Activated CD8-positive, alpha-beta memory T cell treated with anti-CD3 and anti-CD28 coated beads for 36 hours (primary cell): ENCODE measurements at regions not wholly inside any gene's neighbourhood (a gene's known extent, or its start where the extent isn't known, plus 50 kb on each side); places are given as distances from the start of the nearest gene placed in this dataset.

Source experiments
- CTCF ChIA-PET: fragments of 350-600 bp; sonication (Branson Sonifier 250); formaldehyde crosslinking; loops from one replicate; lab custom pipeline; 2021; ENCODE audit warnings: antibody characterized with exemption; lab: Charles Lee
- POLR2A ChIA-PET: fragments of 350-600 bp; sonication (Branson Sonifier 250); formaldehyde crosslinking; loops from one replicate; lab custom pipeline; 2021; ENCODE audit warnings: antibody characterized with exemption; lab: Charles Lee

DNA sequence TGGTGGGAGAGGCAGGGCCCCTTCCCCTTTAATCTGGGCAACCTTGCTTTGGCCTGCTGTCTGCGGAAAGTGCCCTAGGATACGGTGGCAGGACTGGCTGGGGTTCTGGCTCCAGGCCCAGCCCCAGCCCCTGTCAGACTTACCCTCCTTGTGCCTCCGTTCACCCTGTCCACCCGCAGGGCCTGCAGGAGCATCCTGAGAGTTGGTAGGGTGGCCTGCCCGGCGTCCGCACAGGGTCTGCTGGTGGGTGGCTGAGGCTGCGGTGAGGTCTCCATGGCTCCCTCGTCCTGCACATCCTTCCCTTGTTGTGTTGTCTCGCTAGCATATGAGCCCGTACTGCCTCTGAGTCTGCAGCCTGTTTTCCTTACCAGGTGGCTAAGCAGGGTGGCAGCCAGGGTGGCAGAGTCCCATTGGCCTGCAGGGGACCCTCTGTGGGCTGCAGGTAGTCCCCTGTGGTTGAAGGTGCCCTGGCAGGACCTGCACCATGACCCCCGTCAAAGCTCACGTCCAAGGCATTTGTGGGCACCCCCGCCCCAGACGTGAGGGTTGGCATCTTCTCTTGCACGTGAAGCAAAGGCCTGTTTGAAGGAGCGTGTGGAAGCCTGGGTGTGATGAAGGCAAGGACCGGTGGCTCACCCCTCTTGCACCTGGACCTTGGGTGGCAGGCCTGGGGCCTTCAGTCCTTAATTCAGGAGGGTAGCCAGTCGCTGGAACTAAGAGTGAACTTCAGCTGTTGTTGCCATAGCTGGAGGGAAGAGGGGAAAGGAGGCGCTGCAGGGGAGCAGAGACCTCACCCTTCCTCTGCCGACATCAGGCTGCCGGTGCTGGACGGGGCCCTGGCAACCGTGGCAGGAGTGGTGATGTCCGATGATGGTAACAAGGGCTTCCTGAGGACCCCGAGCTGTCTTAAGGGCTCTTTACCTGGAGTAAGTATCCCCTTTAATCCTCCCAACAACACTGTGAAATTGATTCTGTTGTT is 293.7 kb downstream of the SEC14L1 start:
- CTCF ChIA-PET: interaction anchor here (0.5 to 9.5 kb wide), 9 partner anchors 11 to 345 kb away, joined by 3 to 67 read pairs (median 5); no protein-coding TSS in a partner anchor
- POLR2A ChIA-PET: interaction anchor here (0.8 kb wide), 1 partner anchor 11 kb away, joined by 3 read pairs; no protein-coding TSS in a partner anchor

DNA sequence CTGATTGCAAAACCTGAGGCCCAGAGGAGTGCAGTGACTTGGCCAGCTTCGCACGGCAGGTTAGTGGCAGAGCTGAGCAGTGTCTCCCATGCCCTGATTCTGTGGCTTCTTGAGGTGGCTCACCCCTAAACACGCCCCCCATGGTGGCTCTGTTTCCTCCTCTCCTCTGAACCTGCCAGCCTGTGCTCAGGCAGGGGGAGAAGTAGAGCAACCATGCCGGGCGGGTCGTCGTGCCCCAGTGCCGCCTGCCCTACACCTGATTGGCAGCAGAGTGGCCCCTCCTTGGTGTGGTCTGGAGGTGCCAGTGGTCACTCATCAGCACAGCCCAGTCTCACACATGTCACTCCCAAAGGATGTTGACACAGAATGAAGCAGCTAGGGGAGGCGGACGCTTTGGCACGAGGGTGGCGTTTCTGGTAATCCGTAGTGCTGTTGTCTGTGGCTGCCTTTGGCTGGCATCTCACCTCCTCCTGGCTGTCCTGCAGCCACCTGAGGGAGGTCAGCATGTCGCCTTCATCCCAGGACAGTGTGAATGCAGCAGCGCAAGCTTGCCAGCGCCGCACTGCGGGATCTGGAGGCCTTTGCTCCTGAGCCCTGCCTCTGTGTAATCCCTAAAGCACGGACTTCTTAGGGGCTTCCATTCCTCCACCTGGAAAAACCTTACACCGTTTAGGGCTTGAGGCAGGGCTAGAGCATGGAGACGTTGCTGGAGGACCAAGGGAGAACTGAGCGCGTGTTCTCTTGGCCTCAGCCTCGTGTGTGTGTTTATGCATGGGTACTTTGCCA is 294.7 kb downstream of the SEC14L1 start:
- ChIA-PET POLR2A (no interaction called here), CTCF (interaction anchor here (0.5 to 9.5 kb wide), 10 partner anchors 10 to 346 kb away, joined by 3 to 67 read pairs (median 4); no protein-coding TSS in a partner anchor)

DNA sequence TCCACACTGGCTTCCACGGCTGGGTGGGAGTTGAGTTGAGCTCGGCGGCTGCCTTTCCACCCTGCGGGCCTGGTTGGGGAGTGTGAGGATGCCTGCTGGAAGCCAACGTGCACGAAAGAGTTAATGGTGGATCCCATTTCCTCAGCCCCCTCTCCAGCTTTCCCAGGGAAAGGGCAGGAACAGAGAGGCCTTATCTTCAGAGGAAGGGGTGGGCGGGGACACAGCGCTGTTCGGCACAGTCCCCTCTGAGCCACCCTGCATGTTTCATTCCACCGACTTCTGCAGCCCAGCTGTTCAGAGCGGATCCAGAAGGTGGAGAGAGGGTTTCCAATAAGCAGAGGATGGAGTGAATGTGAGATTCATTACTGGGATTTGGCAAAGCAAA is 295.3 kb downstream of the SEC14L1 start:
- ChIA-PET CTCF (interaction anchor here (0.9 to 9.5 kb wide), 6 partner anchors 16 to 59 kb away, joined by 3 to 67 read pairs (median 4); no protein-coding TSS in a partner anchor), POLR2A (no interaction called here)

DNA sequence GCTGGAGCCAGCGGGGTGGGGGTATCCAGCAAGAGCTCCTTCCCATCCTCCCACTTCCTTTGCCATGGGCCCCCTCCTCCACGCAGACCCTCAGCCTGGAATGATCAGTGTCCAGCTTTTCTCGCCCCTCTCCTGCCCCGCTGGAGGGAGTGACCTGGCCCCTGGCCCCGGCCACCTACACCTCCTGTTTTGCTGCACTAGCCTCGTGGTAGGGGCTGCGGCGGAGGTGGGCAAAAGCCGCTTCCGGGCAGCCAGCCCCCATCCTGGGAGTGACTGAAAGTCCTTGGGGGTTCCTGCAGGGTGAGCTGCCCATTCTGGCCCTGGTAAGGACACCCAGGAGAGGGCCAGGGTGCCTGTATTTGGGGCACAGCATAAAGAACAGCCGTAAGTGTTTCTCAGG is 295.7 kb downstream of the SEC14L1 start:
- ChIA-PET CTCF (interaction anchor here (0.9 to 9.5 kb wide), 6 partner anchors 16 to 105 kb away, joined by 3 to 67 read pairs (median 4); no protein-coding TSS in a partner anchor), POLR2A (no interaction called here)

DNA sequence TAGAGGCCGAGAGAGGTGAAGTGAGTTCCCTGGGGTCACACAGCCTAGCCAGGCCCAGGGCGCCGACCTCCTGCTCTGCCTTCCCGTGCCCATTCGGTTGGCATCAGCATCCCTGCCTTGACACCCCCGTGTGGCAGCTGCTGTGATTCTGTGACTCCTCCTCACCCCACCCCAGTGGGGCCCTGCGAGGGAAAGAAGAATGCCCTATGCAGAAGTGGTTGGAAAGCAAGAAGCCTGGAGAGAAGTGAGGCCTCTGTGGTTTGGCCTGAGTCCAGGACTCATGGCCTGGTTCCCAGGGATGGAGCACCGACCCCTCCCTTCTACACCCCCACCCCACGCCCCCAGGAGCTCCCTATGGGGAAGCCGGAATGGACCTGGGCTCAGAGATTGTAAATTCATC is 296.2 kb downstream of the SEC14L1 start:
- CTCF ChIA-PET: interaction anchor here (1.0 to 9.5 kb wide), 5 partner anchors 15 to 105 kb away, joined by 3 to 67 read pairs (median 4); no protein-coding TSS in a partner anchor
- POLR2A ChIA-PET: no interaction called here

DNA sequence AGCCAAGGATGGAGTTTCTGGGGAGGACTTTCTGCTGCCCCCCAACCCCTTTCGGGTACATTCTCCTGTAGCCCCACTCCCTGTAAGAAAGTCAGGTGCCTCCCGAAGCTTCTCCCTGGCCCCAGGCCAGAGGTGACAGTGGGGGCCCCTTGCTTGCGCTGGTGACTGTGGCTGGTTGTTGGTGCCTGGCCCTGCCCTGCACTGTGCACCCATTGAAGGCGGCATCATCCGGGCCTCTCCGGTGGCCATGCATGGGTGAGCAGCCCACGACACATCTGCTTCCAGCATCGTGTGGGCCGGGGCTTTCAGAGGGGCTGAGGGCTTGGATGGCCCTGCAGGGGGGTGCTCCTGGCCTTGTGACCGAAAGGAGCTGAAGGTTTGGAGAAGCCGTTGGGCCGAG is 297.0 kb downstream of the SEC14L1 start:
- CTCF ChIA-PET: interaction anchor here (1.4 to 9.5 kb wide), 2 partner anchors 14 to 32 kb away, joined by 3 to 67 read pairs; no protein-coding TSS in a partner anchor
- POLR2A ChIA-PET: no interaction called here

DNA sequence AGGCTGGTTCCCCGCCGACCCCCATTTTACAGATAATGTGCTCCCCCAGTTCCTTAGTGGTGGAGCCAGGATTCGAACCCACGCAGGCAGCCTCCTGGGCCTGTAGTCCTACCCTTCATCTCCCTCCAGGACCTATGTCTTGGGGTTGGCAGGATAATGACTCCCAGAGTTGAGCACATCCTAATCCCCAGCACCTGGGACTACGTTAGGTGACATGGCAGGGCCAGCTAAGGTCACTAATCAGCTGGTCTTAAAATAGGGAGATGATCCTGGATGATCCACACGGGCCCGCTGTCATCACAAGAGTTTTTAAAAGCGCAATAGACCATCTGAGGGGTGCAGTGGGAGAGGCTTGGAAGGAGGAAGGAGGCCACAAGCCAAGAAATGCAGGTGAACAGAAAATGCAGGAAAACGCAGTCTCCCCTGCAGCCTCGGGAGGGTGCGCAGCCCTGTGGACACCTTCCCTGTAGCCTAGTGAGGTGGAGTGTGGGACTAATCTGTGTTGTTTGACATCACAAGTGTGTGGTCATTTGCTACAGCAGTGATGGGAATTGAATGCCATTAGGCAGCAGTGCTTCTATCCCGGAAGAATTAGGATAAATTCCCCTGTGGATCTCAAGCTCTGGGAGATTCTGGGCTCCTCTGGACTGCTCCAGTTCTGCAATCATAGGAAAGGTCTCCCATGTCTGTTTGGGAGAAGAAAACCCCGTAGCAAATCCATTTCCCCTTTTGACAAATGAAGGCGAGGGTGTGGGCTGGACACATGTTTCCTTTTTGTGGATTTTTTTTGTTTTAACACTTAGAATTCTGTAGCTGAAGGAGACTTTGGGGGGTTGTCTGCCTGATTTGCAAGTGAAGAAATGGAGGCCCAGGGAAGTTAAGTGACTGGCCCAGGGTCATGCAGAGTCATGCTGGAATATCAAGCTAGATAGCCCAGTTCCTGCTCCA is 297.7 kb downstream of the SEC14L1 start:
- CTCF ChIA-PET: interaction anchor here (0.6 to 9.5 kb wide), 6 partner anchors 9 to 107 kb away, joined by 3 to 67 read pairs (median 4); no protein-coding TSS in a partner anchor
- POLR2A ChIA-PET: interaction anchor here (0.6 to 1.0 kb wide), 2 partner anchors 9 to 22 kb away, joined by 3 read pairs; no protein-coding TSS in a partner anchor

DNA sequence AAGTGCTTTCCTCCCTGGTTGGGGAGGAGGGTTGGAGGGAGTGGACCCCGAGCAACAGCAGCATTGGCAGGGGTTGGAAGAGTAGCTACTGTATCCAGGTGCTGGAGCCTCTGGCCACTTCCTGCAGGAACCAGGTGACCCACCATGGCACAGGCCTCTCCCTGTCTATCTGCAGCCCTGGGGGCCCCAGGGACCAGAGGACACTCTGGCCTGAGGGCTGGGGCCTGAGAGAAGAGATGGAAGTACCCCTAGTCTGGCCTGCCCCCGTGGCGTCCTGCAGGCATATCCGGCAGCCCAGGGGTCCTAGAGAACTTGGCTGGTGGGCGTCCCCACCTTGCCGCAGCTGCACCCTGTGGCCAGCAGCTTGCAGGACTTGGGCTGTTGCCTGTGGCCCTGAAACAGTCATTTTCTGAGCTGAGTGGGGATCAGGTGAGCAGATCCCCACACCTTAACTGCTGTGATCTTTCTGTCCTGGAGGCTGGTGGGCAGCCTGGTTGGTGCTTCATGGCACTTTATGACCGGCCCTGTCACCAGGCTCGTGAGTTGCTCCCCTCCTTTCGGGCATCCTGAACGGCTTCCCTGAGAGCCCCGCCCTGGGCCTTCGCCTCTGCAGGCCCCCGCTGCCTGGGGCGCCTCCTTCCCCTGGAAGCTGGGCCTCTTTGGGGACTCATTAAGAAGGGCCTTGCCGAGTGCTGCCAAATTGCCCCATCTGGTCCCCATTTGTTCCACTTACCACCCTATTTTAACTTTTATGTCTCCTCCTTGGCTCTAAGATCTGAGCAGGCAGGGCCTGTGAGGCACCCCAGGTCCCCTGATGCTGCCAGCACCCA is 298.6 kb downstream of the SEC14L1 start:
- ChIA-PET CTCF (interaction anchor here (0.6 to 9.5 kb wide), 8 partner anchors 10 to 108 kb away, joined by 3 to 67 read pairs (median 4); no protein-coding TSS in a partner anchor), POLR2A (interaction anchor here (1.0 kb wide), 1 partner anchor 10 kb away, joined by 3 read pairs; no protein-coding TSS in a partner anchor)

DNA sequence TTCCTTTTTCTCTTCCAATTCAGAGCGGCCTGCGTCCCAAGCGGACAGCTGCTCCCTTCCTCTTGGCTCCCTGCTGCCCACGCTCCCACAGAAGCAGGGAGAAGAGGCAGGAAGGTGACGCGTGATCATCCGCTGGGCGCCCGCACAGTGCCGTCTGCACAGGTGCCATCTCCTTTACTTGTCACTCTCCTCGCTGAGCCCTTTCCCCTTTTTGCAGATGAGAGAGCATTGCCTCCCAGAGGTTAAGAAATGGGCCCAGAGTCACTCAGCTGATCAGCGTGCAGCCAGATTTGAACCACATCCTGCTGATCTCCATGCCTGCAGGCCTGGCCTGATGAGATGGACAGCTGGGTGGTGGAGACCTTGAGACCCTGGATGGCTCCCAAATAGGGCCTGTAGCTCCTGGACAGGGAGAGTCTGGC is 299.8 kb downstream of the SEC14L1 start:
- CTCF ChIA-PET: interaction anchor here (0.9 to 9.5 kb wide), 15 partner anchors 10 to 117 kb away, joined by 3 to 67 read pairs (median 4); no protein-coding TSS in a partner anchor
- POLR2A ChIA-PET: interaction anchor here (0.7 to 1.9 kb wide), 7 partner anchors 10 to 56 kb away, joined by 3 to 12 read pairs (median 5); no protein-coding TSS in a partner anchor

DNA sequence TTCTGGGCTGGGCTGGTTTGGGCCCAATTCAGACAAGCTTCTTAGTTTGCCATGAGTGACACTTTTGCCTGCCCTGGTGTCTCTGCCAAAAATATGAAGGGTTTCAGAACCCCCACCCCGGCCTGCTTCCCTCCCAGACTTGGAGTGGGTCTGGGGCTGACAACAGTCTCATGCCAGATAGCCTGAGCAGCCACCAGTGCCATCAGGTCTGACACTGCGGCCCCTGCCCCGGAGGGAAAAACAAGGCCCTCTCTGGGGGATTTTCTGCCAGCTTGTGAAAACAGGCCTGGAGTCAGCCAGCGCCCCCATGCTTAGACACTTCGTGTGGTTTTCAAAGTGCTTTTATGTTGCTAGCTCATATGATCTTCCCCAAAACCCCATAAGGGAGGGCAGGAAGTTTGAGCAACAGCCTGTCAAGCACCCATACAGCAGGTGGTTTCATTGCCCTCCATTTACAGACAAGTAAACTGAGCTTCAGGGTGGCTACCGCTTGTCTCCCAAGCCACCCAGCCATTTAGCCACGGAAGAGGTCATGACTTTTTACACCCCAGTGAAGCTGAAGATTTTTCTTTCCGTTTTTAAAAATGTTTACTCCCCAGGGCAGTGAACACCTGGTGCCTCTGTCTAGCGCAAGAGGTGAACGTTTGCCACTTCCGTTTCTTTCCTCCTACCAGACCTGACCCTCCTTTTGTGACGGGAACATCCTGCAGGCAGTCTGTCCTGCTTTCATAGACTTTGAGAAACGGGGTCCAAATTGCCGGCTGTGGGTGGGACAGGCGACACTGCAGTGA is 300.6 kb downstream of the SEC14L1 start:
- CTCF ChIA-PET: interaction anchor here (0.9 to 9.5 kb wide), 16 partner anchors 11 to 118 kb away, joined by 3 to 67 read pairs (median 4); no protein-coding TSS in a partner anchor
- POLR2A ChIA-PET: interaction anchor here (0.7 to 1.9 kb wide), 8 partner anchors 8 to 517 kb away, joined by 3 to 12 read pairs (median 4); partner anchors contain the start of gene TNRC6C

DNA sequence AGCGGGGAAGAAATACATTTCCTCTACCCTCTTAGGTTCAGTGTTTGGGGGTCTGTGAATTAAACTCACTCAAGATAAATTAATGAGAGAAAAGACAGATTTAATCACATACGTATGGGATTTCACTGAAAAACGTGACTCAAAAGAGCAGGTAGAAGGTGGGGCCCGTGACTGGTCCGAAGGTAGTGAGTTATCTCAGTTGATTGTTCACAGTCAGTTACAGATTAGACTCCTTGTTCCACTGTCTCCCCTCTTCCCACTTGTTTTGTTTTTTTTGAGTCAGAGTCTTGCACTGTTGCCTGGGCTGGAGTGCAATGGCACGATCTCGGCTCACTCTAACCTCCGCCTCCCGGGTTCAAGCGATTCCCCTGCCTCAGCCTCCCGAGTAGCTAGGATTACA is 301.2 kb downstream of the SEC14L1 start:
- POLR2A ChIA-PET: interaction anchor here (1.1 to 3.7 kb wide), 6 partner anchors 7 to 32 kb away, joined by 3 to 24 read pairs (median 8); no protein-coding TSS in a partner anchor
- CTCF ChIA-PET: interaction anchor here (0.9 to 9.5 kb wide), 11 partner anchors 10 to 117 kb away, joined by 3 to 67 read pairs (median 7); no protein-coding TSS in a partner anchor

DNA sequence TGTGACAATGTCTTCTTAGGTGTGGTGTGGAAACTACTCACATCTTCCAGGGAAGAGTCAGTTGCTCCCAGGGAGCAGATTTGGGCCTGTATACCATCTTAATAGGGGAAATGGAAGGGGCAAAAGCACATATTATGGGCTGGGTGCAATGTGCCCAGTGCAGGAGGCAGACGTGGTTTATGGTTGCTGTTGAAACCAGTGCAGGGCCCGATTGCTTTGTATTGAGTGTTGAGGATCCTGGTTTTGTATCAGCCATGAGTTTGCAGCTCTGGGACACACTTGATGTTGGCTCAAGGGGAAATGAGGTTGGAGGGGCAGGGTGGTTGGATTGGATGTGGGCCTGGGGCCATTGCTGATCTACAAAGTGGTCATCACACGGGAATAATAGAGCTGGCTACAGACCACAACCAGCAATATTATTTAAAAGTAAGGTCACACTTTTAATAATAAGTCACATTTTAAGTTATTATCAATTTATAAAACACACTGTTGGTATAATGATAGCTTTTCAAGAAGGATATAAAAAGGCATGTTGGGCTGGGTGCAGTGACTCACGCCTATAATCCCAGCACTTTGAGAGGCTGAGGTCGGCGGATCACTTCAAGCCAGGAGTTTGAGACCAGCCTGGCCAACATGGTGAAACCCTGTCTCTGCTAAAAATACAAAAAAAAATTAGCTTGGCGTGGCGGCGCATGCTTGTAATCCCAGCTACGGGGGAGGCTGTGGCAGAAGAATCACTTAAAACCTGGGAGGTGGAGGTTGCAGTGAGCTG is 302.4 kb downstream of the SEC14L1 start:
- CTCF ChIA-PET: interaction anchor here (0.7 to 3.6 kb wide), 5 partner anchors 10 to 31 kb away, joined by 3 to 25 read pairs (median 19); no protein-coding TSS in a partner anchor
- POLR2A ChIA-PET: interaction anchor here (3.7 kb wide), 1 partner anchor 11 kb away, joined by 24 read pairs; no protein-coding TSS in a partner anchor

DNA sequence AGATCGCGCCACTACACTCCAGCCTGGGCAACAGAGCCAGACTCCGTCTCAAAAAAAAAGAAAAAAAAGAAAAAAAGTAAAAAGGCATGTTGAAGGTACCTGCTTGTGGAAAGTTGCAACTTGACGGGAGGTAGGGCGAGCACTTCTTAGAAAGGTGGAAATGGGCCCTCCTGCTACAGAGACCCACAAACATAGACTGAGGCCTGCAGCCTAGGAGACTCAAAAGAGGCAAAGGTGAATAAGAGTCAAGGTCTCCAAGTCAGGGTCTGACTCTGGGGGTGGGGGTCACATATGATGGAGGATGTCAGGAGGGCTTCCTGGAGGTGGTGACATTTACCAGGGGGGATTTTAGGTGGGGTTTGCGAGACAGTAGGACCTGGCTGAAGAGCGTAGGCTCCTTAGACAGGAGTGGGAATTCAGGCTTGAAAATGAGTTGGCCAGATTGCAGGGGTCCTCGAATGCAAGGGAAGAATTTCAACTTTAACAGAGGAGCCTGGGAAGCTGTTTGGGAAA is 303.0 kb downstream of the SEC14L1 start:
- ChIA-PET CTCF (interaction anchor here (0.7 to 3.6 kb wide), 4 partner anchors 9 to 30 kb away, joined by 3 to 25 read pairs (median 12); no protein-coding TSS in a partner anchor), POLR2A (interaction anchor here (1.2 to 3.7 kb wide), 2 partner anchors 10 to 55 kb away, joined by 3 to 24 read pairs; no protein-coding TSS in a partner anchor)

DNA sequence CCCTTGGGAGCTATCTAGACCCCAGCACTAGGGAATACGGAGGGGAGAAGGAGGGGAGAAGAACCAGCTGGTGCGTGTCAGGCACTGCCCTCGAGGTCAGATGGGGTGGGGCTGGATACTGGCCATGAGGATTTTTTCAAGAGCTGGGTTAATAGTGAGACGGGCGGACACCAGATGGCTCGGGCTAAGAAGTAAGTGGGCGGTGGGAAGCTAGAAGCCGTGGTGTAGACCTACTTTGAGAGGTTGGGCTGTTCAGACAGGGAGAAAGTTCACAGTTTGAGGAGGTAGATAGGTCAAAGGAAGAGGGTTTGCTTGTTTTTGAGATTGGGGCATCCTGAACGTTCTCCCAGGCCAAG is 303.8 kb downstream of the SEC14L1 start:
- CTCF ChIA-PET: interaction anchor here (0.8 to 3.6 kb wide), 9 partner anchors 9 to 113 kb away, joined by 3 to 25 read pairs (median 6); no protein-coding TSS in a partner anchor
- POLR2A ChIA-PET: interaction anchor here (0.7 to 3.7 kb wide), 11 partner anchors 9 to 514 kb away, joined by 3 to 24 read pairs (median 3); no protein-coding TSS in a partner anchor
